PFSK-1 (cell line): ENCODE measurements at regions not wholly inside any gene's neighbourhood (a gene's known extent, or its start where the extent isn't known, plus 50 kb on each side); places are given as distances from the start of the nearest gene placed in this dataset.

Source experiments
- FOXP2 ChIP-seq: optimal IDR thresholded peaks from 2 replicates; pipeline ENCODE3; 2011; ENCODE audit warnings: borderline replicate concordance, control low read depth, inconsistent platforms; ENCODE audit not compliant: insufficient read depth; ENCODE audit errors: extremely low read length, extremely low read depth
- POLR2AphosphoS5 ChIP-seq: IDR thresholded peaks from 2 replicates; pipeline ENCODE4 v1.6.1; 2012; ENCODE audit warnings: low read depth, mild to moderate bottlenecking, control low read depth, low read length, moderate library complexity
- SIN3A ChIP-seq: IDR thresholded peaks from 2 replicates; pipeline ENCODE4 v1.6.1; 2012; ENCODE audit warnings: mild to moderate bottlenecking, low read length, moderate library complexity, borderline replicate concordance; ENCODE audit not compliant: insufficient read depth
- TAF1 ChIP-seq: IDR thresholded peaks from 2 replicates; pipeline ENCODE4 v1.6.1; 2012; ENCODE audit warnings: low read length, control low read depth, borderline replicate concordance; ENCODE audit not compliant: insufficient read depth
- TF ChIP-seq, protein P1 (sequence below), 2 experiments: IDR thresholded peaks; 2 replicates each; pipeline versions ENCODE4 v1.6.1 to v1.8.0; 2011 to 2012; ENCODE audit warnings: low read depth in 2 of 2, low read length in 2 of 2, control low read depth in 1 of 2, inconsistent platforms in 1 of 2, mild to moderate bottlenecking in 1 of 2, moderate library complexity in 1 of 2; ENCODE audit not compliant: insufficient read depth in 1 of 2

DNA sequence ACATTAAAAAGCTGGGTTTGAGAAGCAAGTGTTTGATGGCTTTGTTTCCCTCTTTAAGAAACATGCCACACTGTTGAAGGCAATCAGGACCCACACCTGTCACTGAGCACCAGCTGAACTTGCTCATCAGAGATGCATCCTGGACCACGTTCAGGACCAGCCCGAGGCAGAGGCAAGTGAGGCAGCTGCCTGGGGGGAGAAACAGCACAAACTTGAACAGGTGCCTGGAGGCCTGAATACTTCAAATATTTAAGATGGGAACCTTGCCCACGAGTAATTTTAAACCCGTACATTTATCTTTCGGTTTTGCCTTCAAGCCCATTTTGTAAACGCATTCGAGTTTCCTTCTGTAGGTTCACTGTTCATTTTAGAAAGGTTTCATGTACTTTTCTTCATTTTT, 421.3 kb downstream of the NYAP2 start:
- no peak for TF ChIP-seq POLR2AphosphoS5
- no peak for TF ChIP-seq TAF1
- TF ChIP-seq, protein P1, sequence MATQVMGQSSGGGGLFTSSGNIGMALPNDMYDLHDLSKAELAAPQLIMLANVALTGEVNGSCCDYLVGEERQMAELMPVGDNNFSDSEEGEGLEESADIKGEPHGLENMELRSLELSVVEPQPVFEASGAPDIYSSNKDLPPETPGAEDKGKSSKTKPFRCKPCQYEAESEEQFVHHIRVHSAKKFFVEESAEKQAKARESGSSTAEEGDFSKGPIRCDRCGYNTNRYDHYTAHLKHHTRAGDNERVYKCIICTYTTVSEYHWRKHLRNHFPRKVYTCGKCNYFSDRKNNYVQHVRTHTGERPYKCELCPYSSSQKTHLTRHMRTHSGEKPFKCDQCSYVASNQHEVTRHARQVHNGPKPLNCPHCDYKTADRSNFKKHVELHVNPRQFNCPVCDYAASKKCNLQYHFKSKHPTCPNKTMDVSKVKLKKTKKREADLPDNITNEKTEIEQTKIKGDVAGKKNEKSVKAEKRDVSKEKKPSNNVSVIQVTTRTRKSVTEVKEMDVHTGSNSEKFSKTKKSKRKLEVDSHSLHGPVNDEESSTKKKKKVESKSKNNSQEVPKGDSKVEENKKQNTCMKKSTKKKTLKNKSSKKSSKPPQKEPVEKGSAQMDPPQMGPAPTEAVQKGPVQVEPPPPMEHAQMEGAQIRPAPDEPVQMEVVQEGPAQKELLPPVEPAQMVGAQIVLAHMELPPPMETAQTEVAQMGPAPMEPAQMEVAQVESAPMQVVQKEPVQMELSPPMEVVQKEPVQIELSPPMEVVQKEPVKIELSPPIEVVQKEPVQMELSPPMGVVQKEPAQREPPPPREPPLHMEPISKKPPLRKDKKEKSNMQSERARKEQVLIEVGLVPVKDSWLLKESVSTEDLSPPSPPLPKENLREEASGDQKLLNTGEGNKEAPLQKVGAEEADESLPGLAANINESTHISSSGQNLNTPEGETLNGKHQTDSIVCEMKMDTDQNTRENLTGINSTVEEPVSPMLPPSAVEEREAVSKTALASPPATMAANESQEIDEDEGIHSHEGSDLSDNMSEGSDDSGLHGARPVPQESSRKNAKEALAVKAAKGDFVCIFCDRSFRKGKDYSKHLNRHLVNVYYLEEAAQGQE (IDR thresholded peaks at IDR 0.05; ENCODE audit: insufficient read depth in 1 of 2, low read depth in 2 of 2, low read length in 2 of 2) = no peak
- TF ChIP-seq FOXP2 = no peak
- no peak for TF ChIP-seq SIN3A

DNA sequence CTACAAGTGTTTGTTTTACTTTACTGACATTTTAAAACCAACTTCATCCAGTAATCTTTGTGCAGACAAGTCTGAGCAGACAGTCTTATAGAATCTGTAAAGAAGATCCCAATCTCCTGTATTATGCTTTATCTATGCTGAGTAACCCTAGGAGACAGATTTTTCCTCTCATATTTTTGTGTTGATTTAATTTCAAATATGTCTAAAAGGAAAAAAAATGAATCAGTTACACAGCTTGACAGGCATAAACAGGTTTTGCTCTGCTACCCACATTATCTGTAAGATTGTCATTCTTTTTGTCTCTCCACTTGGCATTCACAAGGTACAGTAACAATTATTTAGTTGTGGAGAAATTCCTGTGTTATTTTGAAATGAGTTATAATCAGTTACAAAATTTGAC, 415.0 kb downstream of the NYAP2 start:
- TF ChIP-seq SIN3A = no peak
- TF ChIP-seq, protein P1 (IDR thresholded peaks at IDR 0.05; ENCODE audit: insufficient read depth in 1 of 2, low read depth in 2 of 2, low read length in 2 of 2) = no peak
- TF ChIP-seq FOXP2 = no peak

DNA sequence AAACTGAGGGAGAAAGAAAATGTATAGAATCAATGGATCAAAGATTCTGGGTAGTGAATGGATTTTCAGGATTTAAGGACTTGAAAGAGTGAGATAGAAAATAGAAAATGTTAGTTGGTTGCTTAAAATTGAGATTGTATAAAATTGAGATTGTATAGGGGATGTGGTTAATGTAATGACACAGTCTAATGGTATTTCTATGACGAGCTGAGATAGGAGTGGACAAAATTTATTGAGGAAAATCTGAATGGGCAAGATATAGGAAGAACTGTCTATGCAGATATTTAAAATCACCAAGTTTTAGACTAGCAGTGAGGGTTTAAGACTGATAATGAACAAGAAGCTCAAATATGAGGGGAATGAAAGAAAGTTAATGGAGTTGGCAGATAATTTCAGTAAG, 406.6 kb downstream of the NYAP2 start:
- TF ChIP-seq FOXP2 = no peak

DNA sequence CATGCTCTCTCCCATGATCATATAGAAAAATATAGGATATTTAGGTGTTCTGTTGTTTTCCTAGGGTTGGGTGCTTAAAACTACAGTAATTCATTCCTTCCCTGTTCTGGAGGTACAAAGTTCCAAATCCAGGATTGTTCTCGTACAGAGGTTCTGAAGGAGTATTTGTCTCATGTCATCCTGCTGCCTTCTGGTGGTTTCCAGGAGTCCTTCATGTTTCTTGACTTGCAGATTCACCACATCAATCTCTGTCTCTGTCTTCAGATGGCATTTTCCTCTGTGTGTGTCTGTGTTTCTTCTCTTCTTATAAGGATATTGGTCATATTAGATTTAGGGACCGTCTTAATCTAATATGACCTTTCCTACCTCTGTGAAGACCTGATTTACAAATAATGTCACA, 397.9 kb downstream of the NYAP2 start:
- TF ChIP-seq FOXP2 (no peak), POLR2AphosphoS5 (no peak), SIN3A (no peak), TAF1 (no peak)
- TF ChIP-seq, protein P1 (IDR thresholded peaks at IDR 0.05; ENCODE audit: insufficient read depth in 1 of 2, low read depth in 2 of 2, low read length in 2 of 2) = no peak

DNA sequence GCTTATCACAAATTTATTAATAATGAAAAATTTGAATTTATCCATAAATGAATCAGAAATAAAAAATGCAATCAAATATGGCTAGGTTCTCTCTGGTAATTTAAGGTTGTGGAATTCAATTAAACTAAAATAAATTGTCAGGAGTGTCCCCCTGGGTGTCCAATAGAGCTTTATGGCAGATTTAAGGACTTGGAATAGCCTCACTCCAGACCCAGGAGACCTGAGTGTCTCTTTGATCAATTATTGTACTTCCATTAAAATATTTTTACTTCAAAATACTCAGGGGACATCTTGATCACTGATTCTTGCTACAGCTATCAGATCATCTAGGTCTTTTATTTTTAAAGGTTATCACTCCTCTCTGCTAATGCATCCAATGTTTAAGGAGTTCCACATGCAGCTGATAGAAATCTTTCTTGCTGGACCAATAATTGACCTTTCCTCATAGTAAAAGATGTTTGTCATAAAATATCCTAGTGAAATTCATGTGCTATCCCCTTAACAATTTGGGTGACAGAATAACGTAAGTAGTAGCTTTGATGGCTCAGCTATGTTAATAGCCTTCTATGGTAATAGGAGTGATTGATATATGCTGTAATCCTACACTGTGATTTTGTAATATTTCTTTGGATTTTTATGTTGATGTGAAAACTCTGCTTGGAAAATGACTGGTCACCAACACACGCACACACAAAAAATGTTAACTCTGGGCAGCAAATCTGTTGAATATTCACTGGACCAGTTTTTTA, 395.3 kb downstream of the NYAP2 start:
- no peak for TF ChIP-seq POLR2AphosphoS5

DNA sequence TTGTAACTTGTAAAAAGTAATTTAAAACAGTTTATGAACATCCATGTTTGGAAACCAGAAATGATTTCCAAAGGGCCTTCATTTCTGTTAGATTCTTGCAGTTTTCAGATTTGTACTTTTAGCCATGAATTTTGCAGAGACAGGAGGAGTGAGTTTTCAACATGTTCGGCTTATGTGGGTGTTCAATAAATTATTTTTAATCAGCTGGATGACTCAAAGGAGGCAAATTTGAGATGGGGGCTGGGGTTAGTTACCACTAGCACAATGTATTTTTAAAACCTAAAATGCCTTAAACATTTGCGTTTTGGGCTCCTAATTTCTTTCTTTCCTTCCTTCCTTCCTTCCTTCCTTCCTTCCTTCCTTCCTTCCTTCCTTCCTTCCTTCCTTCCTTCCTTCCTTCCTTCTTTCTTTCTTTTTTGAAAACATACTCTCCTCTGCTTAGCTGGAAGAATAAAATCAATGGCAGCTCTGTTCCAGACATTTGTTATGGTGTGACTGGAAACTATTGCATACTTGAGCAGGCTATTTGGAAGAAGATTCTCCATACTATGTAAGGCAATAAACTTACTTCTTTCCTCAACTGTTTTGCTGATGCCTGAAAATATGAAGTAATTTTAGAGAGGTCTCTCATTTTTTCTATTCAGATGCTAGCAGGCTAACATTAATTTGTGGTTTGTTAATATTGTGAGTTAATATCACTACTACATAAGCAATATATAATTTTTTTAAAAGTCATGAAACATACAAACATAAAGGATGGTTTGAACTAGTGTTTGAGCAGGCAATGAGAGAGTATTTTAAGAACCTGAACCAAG, 394.4 kb downstream of the NYAP2 start:
- TF ChIP-seq TAF1 (no peak), FOXP2 (no peak), POLR2AphosphoS5 (no peak), SIN3A (no peak)
- TF ChIP-seq, protein P1 (IDR thresholded peaks at IDR 0.05; ENCODE audit: insufficient read depth in 1 of 2, low read depth in 2 of 2, low read length in 2 of 2) = no peak
